ENCODE measurements at regions not wholly inside any gene's neighbourhood (a gene's known extent, or its start where the extent isn't known, plus 50 kb on each side); places are given as distances from the start of the nearest gene placed in this dataset.
"Not testable (repeated sequence)": the region's sequence is repeated elsewhere in the genome, so short reads cannot be mapped to it uniquely, and the experiment has no call there.

DNA sequence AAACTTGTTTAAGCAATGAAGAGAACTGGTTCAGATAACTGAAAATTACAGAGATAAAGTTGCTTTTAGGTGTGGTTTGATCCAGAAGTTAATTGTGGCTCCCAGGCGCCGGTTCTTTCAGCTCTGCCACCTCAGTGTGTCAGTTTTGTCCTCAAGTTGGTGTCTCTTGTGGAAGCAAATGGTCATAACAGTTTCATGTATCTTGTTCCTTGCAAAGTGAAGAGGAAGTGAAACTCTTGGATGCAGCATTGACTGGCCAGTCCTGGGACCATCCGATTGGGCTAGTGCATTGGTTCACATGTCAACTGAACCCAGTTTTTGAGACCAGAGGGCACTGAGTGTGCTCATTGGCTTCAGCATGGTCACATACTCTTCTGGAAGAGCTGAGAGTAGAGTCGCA lies 181.4 kb upstream of the GRM7 start:
- Histone ChIP-seq H3K27ac (no peak overlapping the region), H3K27me3 (replicated peaks; ENCODE audit: insufficient read depth) (no peaks in the 10 kb centered on the region), H3K4me1 (replicated peaks) (no peaks in the 10 kb centered on the region), H3K36me3 (no peaks in the 10 kb centered on the region), H3K4me3 (no peak overlapping the region), H3K9me3 (no peaks in the 10 kb centered on the region)
- intact Hi-C loops (cut with DNase I) = no loop called here
- 90% methylated on average over 4 of the region's 4 CpGs for WGBS
- TF ChIP-seq POLR2A (IDR thresholded peaks at IDR 0.05) = no peak
- TF ChIP-seq, protein P1, sequence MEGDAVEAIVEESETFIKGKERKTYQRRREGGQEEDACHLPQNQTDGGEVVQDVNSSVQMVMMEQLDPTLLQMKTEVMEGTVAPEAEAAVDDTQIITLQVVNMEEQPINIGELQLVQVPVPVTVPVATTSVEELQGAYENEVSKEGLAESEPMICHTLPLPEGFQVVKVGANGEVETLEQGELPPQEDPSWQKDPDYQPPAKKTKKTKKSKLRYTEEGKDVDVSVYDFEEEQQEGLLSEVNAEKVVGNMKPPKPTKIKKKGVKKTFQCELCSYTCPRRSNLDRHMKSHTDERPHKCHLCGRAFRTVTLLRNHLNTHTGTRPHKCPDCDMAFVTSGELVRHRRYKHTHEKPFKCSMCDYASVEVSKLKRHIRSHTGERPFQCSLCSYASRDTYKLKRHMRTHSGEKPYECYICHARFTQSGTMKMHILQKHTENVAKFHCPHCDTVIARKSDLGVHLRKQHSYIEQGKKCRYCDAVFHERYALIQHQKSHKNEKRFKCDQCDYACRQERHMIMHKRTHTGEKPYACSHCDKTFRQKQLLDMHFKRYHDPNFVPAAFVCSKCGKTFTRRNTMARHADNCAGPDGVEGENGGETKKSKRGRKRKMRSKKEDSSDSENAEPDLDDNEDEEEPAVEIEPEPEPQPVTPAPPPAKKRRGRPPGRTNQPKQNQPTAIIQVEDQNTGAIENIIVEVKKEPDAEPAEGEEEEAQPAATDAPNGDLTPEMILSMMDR (IDR thresholded peaks at IDR 0.05) = no peak
- TF ChIP-seq POLR2AphosphoS5 (IDR thresholded peaks at IDR 0.05) = no peak
- no peak for DNase-seq (ENCODE audit: low spot score)

- WGBS = 74% methylated on average over 3 of the region's 3 CpGs
- H3K9me3 ChIP-seq = no peaks in the 10 kb centered on the region
- H3K4me1 ChIP-seq (replicated peaks) = no peaks in the 10 kb centered on the region
- H3K36me3 ChIP-seq = no peaks in the 10 kb centered on the region
- TF ChIP-seq, protein P1 (IDR thresholded peaks at IDR 0.05) = no peak
- no peak for TF ChIP-seq POLR2A (IDR thresholded peaks at IDR 0.05)
- TF ChIP-seq POLR2AphosphoS5 (IDR thresholded peaks at IDR 0.05) = no peak
- H3K27ac ChIP-seq = no peak overlapping the region
- intact Hi-C loops (cut with DNase I) = no loop called here
- H3K27me3 ChIP-seq (replicated peaks; ENCODE audit: insufficient read depth) = no peaks in the 10 kb centered on the region
- no peak for DNase-seq (ENCODE audit: low spot score)
- H3K4me3 ChIP-seq = no peak overlapping the region
Observed at GRCh38 chr3:6680119-6680806, 180.7 kb upstream of the GRM7 start.

DNA sequence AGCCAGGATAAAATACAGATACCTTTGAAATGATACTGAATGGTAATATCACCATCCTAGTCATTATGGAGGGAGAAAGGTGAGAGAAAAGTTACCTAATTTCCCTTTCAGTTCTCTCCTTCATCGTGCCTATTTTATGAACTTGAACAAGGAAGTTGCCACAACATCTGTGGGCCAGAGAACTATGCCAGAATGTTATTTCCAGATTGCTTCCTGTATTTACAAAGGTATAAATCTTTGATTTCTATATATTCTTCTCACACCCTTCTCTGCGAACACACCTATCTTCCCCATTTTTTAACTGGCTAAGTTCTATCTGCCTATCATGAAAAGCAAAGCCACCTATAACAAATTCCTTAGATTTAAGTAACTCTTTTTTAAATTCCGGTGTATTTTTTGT lies 163.6 kb upstream of the GRM7 start:
- H3K27ac ChIP-seq = no peak overlapping the region
- H3K4me1 ChIP-seq (replicated peaks) = no peaks in the 10 kb centered on the region
- DNase-seq (ENCODE audit: low spot score) = no peak
- H3K36me3 ChIP-seq = no peaks in the 10 kb centered on the region
- no peaks in the 10 kb centered on the region for H3K9me3 ChIP-seq
- H3K4me3 ChIP-seq = no peak overlapping the region
- TF ChIP-seq POLR2AphosphoS5 (IDR thresholded peaks at IDR 0.05) (no peak), POLR2A (IDR thresholded peaks at IDR 0.05) (no peak)
- TF ChIP-seq, protein P1 (IDR thresholded peaks at IDR 0.05) = no peak
- intact Hi-C loops (cut with DNase I) = no loop called here
- H3K27me3 ChIP-seq (replicated peaks; ENCODE audit: insufficient read depth) = no peaks in the 10 kb centered on the region
- WGBS = 57% methylated on average over 3 of the region's 3 CpGs

DNA sequence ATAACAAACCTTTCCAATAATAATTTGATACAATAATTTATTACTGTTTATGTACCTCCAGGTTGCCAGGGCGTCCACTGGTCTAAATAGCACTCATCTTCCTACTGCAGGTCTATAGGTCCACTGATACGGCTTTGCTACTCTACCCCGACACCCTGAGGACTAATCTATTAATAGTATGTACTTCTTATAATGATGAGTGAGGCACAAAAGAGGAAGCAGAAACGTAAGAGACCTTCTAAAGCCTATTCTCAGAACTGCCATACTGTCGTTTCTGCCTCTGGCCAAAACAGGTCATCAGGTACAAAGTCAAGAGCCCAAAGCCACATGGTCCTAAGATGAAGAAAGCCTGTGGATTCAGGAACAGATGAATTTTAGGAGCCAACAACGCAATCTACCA lies 163.2 kb upstream of the GRM7 start:
- WGBS = 86% methylated on average over 6 of the region's 6 CpGs
- Histone ChIP-seq H3K4me1 (replicated peaks) (no peaks in the 10 kb centered on the region), H3K4me3 (no peak overlapping the region), H3K27ac (no peak overlapping the region), H3K36me3 (no peaks in the 10 kb centered on the region), H3K9me3 (no peaks in the 10 kb centered on the region), H3K27me3 (replicated peaks; ENCODE audit: insufficient read depth) (no peaks in the 10 kb centered on the region)
- DNase-seq (ENCODE audit: low spot score) = no peak
- intact Hi-C loops (cut with DNase I) = no loop called here
- TF ChIP-seq POLR2AphosphoS5 (IDR thresholded peaks at IDR 0.05) (no peak), POLR2A (IDR thresholded peaks at IDR 0.05) (no peak)
- TF ChIP-seq, protein P1 (IDR thresholded peaks at IDR 0.05) = no peak

DNA sequence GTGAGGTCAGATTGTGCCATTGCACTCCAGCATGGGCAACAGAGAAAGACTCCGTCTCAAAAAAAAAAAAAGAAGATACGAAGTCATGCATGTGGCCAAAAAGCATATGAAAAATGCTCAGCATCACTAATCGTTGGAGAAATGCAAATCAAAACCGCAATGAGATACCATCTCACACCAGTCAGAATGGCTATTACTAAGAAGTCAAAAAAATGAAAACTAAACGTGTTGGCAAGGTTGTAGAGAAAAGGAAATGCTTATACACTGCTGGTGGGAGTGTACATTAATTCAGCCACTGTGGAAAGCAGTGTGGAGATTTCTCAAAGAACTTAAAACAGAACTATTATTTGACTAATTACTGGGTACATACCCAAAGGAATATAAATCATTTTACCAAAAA lies 156.1 kb upstream of the GRM7 start:
- H3K4me1 ChIP-seq (replicated peaks) = not testable (repeated sequence)

More for the DNA sequence above, 156.1 kb upstream of the GRM7 start:
- 74% methylated on average over 5 of the region's 5 CpGs for WGBS
- H3K9me3 ChIP-seq; H3K27me3 ChIP-seq (replicated peaks; ENCODE audit: insufficient read depth); H3K27ac ChIP-seq; intact Hi-C loops (cut with DNase I); H3K36me3 ChIP-seq; DNase-seq (ENCODE audit: low spot score); H3K4me3 ChIP-seq: not testable (repeated sequence)

All from prostate gland (tissue), 2 donors.